Occipital lobe (tissue), 1 donor: ENCODE measurements at regions not wholly inside any gene's neighbourhood (a gene's known extent, or its start where the extent isn't known, plus 50 kb on each side); places are given as distances from the start of the nearest gene placed in this dataset.

Experiments
- DNase-seq: peaks from one replicate; lab custom pipeline; 2025; lab: John Stamatoyannopoulos, UW

DNA sequence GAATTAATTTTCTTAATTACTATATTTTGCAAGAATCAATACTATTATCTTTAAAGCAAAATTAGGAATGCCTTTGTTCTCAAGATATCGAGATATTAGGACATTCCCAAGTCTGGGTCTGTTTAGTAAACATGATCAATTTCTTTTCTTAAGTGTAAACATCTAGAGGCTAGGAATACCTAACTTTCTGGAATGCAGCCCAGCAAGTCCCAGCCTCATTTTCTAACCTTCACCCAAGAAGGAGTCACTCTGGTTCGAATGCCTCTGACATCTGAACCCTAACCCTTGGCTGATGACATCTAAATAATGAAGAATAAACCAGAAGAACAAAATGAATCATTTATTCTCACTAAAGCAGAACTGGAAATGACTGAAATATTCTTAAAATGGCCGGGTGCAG lies 297.5 kb upstream of the IRX3 start:
- no peak for DNase-seq

- DNase-seq: no peak
Observed at GRCh38 chr16:54582631-54583250, 296.2 kb upstream of the IRX3 start.

GRCh38 chr16:54579106-54579728 lies 292.6 kb upstream of the IRX3 start:
- DNase-seq: no peak

DNA sequence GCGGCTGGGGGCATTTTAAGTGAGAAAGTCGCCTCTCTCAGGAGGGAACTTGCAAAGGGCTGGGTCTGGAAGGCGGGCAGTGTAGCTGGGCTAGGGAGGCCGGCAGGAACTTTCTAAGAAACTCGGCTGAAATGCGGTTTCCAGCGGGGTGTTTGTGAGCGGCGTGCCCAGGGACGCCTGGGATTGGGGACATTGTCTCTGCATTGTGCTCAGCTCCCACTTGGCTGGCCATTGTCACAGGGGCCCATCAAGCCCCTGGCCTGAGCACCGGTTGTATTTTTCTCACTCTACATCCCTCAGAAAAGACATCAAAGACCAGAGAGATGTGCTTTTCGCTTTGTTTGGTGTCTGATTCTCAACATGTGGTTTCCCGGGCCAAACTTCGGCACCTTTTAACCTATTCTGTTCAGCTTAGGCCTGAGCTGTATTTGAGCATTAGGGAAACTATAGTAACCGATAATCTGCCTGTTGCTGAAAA lies 291.1 kb upstream of the IRX3 start:
- no peak for DNase-seq

GRCh38 chr16:54576785-54577184 lies 290.2 kb upstream of the IRX3 start:
- DNase-seq: no peak

DNA sequence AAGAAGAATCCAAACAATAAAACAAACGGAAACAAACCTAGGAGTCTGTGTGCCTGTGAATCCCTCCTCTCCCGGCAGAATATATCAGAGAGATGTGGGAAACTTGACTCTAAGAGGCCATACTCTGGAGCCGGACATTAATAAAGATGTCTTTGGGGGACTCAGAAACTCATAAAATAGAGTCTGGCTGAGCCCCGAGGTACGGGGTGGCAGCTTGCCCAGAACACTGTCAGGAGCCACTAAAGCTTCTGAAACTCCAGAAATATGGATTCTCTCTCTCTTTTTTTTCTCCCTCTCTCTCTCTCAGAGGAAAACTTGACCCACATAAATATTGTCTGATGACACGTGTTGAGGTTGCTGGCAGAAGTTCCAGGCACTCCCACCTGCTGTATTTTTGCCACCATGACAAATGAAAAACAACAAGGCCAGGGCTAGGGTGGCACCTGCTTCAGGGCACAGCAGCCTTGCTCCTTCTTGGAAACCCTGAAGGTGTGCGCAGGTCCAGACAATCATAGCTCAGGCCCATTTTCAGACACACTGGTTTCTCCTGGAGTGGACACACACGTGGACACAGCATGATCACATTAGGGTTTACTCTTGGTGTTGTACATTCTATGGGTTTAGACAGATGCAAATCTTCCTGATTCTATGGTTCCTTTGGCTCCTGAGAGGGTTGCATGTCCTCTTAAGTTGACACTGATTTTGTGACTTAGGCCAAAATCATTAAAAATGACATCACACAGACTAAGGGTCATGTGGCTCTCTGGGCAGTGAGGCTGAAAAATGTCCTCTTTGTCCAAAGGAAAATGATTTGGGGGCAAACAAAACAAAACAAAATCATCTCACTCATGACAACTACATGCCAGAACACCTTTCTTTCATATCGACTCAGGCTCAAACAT lies 282.6 kb upstream of the IRX3 start:
- no peak for DNase-seq

DNA sequence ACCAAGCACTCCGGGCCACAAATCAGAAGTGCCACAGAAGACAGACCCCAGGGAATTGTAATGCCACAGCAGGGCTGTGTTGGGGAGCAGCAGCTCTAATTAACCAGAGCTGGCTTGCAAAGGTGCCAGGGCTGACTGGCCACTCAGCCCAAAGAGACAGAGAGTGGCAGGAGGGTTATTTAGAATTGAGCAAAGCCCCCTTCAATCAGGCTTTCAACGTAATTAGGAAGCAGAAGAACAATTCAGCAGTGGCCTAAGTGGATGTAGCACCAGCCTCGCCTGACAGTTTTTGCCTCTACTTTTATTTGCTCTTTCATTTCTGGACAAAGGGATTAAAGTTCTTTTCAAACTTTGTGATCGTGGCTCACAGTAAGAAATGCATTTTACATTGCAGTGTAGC lies 278.3 kb upstream of the IRX3 start:
- DNase-seq: no peak

DNA sequence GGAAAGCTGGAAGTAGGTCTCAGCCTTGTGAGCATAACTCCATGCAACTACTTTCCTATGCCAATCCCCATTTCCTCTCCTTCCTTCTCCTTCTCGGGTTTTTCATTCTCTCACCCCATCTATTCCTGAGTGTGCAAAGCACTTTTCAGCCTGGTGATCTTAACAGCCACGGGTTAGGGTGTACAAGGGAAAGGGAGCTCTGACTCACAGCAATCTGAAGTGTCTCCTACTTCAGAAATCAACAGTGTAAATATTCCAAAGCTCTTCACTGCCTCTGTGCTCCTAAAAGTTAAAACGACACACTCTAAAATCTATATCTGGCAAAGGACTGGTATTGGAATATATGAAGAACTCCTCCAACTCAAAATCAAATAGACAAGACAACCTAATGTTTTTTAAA lies 268.0 kb upstream of the IRX3 start:
- no peak for DNase-seq

- DNase-seq: no peak
Observed at GRCh38 chr16:54548281-54548680, 261.7 kb upstream of the IRX3 start.

GRCh38 chr16:54547052-54547451 lies 260.5 kb upstream of the IRX3 start:
- no peak for DNase-seq

GRCh38 chr16:54546521-54546920 lies 259.9 kb upstream of the IRX3 start:
- DNase-seq: no peak

DNA sequence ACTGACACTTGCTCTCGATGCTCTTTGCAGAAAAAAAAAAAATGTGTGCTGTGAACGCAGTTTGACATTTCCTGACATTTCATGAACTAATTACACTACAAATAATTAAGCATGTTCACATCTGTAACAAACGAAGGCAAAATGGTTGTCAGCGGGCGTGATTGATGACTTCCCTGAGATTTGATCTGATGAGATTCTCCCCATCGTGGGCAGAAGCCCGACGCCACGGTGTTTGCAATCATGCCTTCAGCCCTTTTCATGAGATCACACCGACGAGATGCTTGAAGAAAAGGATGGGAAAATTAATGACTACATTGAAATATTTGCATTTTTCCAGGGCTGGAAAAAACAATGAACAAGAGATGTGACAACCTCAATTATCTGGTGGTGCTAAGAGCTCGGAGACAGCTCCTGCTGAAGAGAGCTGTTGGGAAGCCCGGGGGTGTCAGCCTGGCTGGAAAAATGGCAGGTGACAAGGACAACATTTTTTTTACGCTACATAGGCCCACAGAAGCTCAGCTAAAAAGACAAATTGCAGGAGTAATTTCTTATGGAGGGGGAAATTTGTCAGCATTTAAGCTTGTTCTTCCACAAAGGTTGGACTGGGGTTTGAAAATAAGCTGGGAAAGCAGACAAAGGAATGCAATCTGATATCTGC lies 259.4 kb upstream of the IRX3 start:
- DNase-seq: no peak

- no peak for DNase-seq
Observed at GRCh38 chr16:54544553-54545180, 258.1 kb upstream of the IRX3 start.

DNA sequence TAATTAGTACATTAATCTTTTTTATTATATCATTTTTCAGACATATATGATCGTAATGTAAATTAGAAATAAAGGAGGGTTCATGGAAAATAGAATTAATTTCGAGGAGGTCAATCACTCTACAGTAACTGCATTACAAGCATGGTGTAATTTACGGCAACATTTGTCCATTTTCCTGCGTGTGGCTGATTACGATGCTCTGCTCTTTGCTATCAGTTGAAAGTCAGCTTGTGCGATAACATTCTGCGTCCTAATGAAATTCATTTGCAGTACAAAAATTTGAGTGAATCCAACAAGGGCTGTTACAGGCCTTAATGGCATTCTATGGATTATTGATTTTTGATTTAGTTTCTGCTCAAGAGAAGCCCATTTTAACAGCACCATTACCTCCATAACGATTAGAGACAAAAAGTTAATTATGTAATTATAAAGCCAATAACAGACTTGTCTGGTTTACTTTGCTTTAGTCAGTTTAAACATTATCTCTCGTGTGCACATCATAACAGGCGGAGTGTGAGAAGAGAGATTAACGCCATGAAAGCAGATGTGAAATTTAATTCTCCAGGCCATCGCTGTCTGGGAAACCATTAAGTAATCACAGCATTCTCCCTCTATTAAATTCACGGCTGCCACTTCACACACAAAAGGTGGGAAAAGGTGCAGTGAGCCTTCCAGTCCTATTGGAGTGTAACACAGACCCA lies 256.4 kb upstream of the IRX3 start:
- DNase-seq: no peak

DNA sequence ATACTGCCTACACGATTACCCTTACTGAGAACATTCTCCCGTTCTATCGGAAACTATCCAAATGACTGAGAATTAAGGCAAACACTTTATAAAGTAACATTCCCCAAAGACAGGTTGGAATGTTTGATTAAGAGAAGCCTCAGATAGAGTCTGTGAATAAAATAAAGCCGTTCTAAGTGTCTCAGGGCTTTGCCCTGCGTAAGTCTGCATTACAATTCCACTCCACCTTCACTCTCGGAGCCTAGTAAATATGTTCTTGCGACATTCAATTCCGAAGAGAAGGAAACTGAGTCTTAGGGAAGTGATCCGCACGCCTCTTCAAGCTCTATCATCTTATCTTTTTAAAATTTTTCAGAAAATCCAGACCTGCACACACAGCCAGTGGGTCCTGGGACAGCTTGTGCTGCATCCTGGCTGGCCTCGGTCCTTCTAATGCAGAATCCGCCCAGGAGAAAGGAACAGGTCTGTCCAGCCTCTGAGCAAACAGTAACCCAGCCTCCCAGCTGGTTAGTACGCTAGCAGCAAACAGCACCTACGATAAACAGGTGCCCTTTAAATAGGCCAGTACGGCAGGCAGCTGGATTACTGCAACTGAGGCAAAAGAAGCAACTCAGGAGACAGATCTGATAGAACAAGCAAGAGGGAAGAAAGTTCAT lies 254.1 kb upstream of the IRX3 start:
- DNase-seq: no peak

- no peak for DNase-seq
Observed at GRCh38 chr16:54538276-54538675, 251.7 kb upstream of the IRX3 start.

DNA sequence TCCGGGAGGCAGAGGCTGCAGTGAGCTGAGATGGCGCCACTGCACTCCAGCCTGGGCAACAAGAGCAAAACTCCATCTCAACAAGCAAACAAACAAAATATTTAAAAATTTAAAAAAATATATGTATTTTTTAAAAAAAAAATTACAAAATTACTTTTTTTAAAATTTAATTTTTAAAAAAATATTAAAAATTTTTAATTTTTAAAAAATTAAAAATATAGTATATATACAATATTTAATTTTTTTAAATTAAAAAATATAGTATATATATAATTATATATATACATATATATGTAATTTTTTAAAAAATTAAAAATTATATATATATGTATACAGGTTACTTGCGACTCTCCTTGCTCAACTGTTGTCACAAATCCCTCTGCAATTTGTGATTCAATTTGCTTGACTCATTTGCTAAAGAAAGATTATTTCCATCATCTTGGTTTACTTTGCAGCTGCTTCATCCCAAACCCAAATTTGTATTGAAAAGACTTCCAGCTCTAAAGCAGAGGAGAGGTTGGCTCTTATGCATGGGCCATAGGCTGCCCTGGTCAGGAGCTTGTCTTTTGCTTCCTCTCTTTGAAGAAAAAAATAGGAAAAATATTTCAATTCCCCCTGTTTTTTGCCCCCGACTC lies 247.4 kb upstream of the IRX3 start:
- no peak for DNase-seq

DNA sequence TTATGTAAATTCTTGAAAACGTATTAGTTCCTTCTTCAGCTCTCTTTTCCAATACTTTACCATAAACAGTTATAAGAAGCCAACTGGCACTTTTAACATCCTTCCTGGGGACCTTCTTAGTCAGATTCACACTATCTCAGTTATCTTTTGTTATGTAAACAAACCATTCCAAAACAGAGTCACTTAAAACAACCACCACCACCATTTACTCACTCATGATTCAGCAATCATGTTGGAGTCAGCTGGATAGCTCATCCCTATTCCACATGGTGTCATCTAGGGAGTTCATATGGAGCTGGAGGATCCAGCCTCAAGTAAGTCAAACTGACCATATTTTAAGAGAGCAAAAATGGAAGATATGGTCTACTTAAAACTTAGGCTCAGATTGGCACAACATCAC lies 240.3 kb upstream of the IRX3 start:
- no peak for DNase-seq

- no peak for DNase-seq
Observed at GRCh38 chr16:54526087-54526486, 239.5 kb upstream of the IRX3 start.

DNA sequence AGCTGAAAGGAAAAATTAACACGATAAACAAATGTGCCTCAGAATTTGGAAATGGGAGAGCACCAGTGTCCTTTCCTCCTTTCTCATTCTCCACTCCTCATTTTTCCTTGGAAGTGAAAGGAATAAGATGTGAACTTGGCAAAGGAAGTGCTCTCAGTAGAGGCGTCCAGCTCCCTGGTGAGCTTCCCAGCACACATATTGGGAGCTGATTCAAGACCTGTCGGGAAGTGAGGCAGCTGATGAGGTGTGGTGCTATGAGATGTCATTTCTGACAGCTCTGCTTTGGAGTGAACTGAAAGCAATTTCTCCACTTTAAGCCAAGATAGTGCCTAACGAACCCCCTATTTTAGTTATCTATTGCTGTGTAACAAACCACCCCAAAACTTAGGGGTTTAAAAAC lies 238.5 kb upstream of the IRX3 start:
- no peak for DNase-seq
